ENCODE measurements at regions not wholly inside any gene's neighbourhood (a gene's known extent, or its start where the extent isn't known, plus 50 kb on each side); places are given as distances from the start of the nearest gene placed in this dataset.

GRCh38 chr6:8506126-8506525 lies 70.8 kb upstream of the SLC35B3 start:
- DNase-seq (ENCODE audit: low read depth) = no peak
- H3K4me3 ChIP-seq (ENCODE audit: control insufficient read depth, low read depth, low read length) = no peak overlapping the region
- TF ChIP-seq CTCF (conservative IDR thresholded peaks at IDR 0.05; ENCODE audit: control insufficient read depth, insufficient read depth, low read depth, low read length) = no peak

DNA sequence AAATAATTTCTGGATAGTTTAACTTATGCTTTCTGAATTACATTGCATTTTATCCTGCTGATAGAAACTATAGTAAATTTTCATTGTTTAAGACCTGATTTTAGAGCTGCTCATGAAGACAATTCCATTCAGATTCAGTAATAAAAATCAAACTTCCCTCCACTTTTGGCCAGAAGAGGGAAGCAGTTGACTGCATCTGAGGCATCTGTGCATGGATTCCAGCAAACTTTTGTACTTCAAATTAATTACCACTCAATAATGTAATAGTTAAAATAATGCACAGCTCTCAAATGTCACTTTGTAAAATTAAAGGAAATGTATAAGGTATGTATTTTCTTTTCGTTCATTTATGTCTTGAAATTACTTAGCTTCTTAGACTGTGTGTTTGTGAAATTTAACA lies 64.2 kb upstream of the SLC35B3 start:
- no peak for DNase-seq (ENCODE audit: low read depth)
- no peak for TF ChIP-seq CTCF (conservative IDR thresholded peaks at IDR 0.05; ENCODE audit: control insufficient read depth, insufficient read depth, low read depth, low read length)
- no peak overlapping the region for H3K4me3 ChIP-seq (ENCODE audit: control insufficient read depth, low read depth, low read length)

- no peak for TF ChIP-seq CTCF (conservative IDR thresholded peaks at IDR 0.05; ENCODE audit: control insufficient read depth, insufficient read depth, low read depth, low read length)
- H3K4me3 ChIP-seq (ENCODE audit: control insufficient read depth, low read depth, low read length) = no peak overlapping the region
- DNase-seq (ENCODE audit: low read depth) = no peak
Observed at GRCh38 chr6:8494730-8495129, 59.4 kb upstream of the SLC35B3 start.

- DNase-seq (ENCODE audit: low read depth) = no peak
- H3K4me3 ChIP-seq (ENCODE audit: control insufficient read depth, low read depth, low read length) = no peak overlapping the region
- no peak for TF ChIP-seq CTCF (conservative IDR thresholded peaks at IDR 0.05; ENCODE audit: control insufficient read depth, insufficient read depth, low read depth, low read length)
Observed at GRCh38 chr6:8492536-8493133, 57.3 kb upstream of the SLC35B3 start.
